ENCODE measurements at regions not wholly inside any gene's neighbourhood (a gene's known extent, or its start where the extent isn't known, plus 50 kb on each side); places are given as distances from the start of the nearest gene placed in this dataset.
"Not testable (repeated sequence)": the region's sequence is repeated elsewhere in the genome, so short reads cannot be mapped to it uniquely, and the experiment has no call there.

GRCh38 chr3:106121491-106122289 lies 252.9 kb upstream of the CBLB start:
- H3K4me3 ChIP-seq (ENCODE audit: low read length), result no peak overlapping the region
- no peaks in the 10 kb centered on the region for H3K27me3 ChIP-seq (ENCODE audit: insufficient read depth, low read length)
- no peaks in the 10 kb centered on the region for H3K4me1 ChIP-seq (ENCODE audit: insufficient read depth, low read length)
- no peaks in the 10 kb centered on the region for H3K9me3 ChIP-seq (ENCODE audit: low read depth, low read length)

DNA sequence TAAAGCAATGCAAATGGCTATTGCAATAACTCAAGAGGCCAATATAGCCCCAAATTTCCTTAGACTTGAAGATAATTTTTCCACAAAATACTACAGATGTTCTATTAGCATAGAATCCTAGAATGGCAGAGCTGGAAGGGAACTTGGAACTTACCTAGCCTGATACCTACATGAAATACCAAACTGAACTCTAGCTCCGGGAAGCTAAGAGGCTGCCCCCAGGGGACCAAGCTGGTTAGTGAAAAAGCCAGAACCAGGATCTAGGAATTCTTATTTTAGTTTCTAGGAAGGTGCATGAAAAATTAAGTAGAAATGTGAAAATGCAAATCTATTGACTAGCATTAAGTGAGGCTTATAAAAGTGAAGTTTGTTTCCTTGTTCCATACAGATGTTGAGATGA lies 256.0 kb upstream of the CBLB start:
- Histone ChIP-seq H3K4me3 (ENCODE audit: low read length) (no peak overlapping the region), H3K4me1 (ENCODE audit: insufficient read depth, low read length) (no peaks in the 10 kb centered on the region), H3K27me3 (ENCODE audit: insufficient read depth, low read length) (no peaks in the 10 kb centered on the region), H3K9me3 (ENCODE audit: low read depth, low read length) (no peaks in the 10 kb centered on the region)

DNA sequence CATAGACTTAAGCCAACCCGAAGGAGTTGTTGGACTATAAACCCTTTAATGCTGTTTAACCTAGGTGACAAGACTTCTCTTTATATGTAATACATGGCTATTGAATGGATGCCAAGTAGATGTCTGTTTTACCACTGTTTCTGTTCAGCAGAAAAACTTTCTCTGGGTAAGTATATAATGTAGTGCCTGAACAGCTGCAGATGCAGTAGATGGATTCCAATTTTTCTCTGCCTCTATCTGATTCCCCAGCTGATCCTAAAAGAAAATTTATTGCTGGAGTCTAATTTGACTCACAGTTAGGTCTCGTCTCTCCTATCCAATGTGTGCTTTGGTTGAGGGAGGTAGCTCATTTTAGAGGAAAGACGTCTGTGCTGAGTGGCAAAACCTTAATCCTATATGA lies 256.5 kb upstream of the CBLB start:
- Histone ChIP-seq H3K27me3 (ENCODE audit: insufficient read depth, low read length) (no peaks in the 10 kb centered on the region), H3K4me3 (ENCODE audit: low read length) (no peak overlapping the region), H3K9me3 (ENCODE audit: low read depth, low read length) (no peaks in the 10 kb centered on the region), H3K4me1 (ENCODE audit: insufficient read depth, low read length) (no peaks in the 10 kb centered on the region)

GRCh38 chr3:106126067-106126845 lies 257.4 kb upstream of the CBLB start:
- Histone ChIP-seq H3K9me3 (ENCODE audit: low read depth, low read length) (no peaks in the 10 kb centered on the region), H3K4me1 (ENCODE audit: insufficient read depth, low read length) (no peaks in the 10 kb centered on the region), H3K27me3 (ENCODE audit: insufficient read depth, low read length) (no peaks in the 10 kb centered on the region), H3K4me3 (ENCODE audit: low read length) (no peak overlapping the region)

GRCh38 chr3:106126846-106127235 lies 258.0 kb upstream of the CBLB start:
- Histone ChIP-seq H3K4me3 (ENCODE audit: low read length) (no peak overlapping the region), H3K9me3 (ENCODE audit: low read depth, low read length) (no peaks in the 10 kb centered on the region), H3K27me3 (ENCODE audit: insufficient read depth, low read length) (no peaks in the 10 kb centered on the region), H3K4me1 (ENCODE audit: insufficient read depth, low read length) (no peaks in the 10 kb centered on the region)

GRCh38 chr3:106129939-106130338 lies 261.1 kb upstream of the CBLB start:
- Histone ChIP-seq H3K27me3 (ENCODE audit: insufficient read depth, low read length) (no peaks in the 10 kb centered on the region), H3K9me3 (ENCODE audit: low read depth, low read length) (no peaks in the 10 kb centered on the region), H3K4me1 (ENCODE audit: insufficient read depth, low read length) (no peaks in the 10 kb centered on the region), H3K4me3 (ENCODE audit: low read length) (no peak overlapping the region)

GRCh38 chr3:106130384-106131198 lies 261.8 kb upstream of the CBLB start:
- H3K27me3 ChIP-seq (ENCODE audit: insufficient read depth, low read length), result no peaks in the 10 kb centered on the region
- no peaks in the 10 kb centered on the region for H3K4me1 ChIP-seq (ENCODE audit: insufficient read depth, low read length)
- H3K9me3 ChIP-seq (ENCODE audit: low read depth, low read length), result no peaks in the 10 kb centered on the region
- no peak overlapping the region for H3K4me3 ChIP-seq (ENCODE audit: low read length)

- Histone ChIP-seq H3K9me3 (ENCODE audit: low read depth, low read length) (no peaks in the 10 kb centered on the region), H3K27me3 (ENCODE audit: insufficient read depth, low read length) (no peaks in the 10 kb centered on the region), H3K4me3 (ENCODE audit: low read length) (no peak overlapping the region), H3K4me1 (ENCODE audit: insufficient read depth, low read length) (no peaks in the 10 kb centered on the region)
Measured at GRCh38 chr3:106135451-106136160, 266.8 kb upstream of the CBLB start.

DNA sequence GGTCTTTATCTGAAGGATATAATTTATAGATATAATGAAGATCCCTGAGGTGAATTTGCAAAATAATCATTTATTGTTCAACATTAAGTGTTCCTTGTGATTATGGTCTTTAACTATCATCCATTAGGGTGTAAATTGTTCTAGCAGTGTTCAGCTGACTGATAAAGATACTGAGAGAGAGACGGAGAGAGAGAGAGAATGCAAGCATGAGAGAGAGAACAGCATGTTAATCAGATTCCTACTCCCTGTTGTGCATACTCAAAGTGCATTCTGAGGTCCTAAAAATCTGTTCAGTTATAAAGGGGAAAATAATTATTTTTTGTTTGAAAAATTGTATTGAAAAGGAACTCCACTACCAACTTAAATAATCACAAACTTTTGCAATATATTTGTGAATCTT lies 271.0 kb upstream of the CBLB start:
- Histone ChIP-seq H3K27me3 (ENCODE audit: insufficient read depth, low read length) (no peaks in the 10 kb centered on the region), H3K9me3 (ENCODE audit: low read depth, low read length) (no peaks in the 10 kb centered on the region), H3K4me3 (ENCODE audit: low read length) (no peak overlapping the region), H3K4me1 (ENCODE audit: insufficient read depth, low read length) (no peaks in the 10 kb centered on the region)

DNA sequence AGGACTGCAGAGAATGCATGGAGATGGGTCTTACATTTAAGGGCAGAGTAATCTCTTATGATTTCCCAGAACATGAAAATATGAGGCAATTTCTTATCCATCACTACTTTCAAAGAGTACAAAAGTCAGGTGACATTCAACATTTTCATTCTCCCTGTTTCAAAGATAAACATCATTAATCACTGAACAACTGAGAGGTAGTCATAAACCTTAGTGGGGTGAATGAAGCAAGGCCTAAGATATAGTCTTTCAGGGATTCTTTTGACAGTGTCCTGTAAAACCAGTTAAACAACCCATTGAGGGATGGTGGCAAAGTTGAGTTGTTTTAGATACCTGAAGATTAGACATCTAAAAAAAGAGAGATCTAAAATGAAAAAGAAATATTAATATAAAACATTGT lies 271.6 kb upstream of the CBLB start:
- Histone ChIP-seq H3K9me3 (ENCODE audit: low read depth, low read length) (no peaks in the 10 kb centered on the region), H3K4me3 (ENCODE audit: low read length) (no peak overlapping the region), H3K4me1 (ENCODE audit: insufficient read depth, low read length) (no peaks in the 10 kb centered on the region), H3K27me3 (ENCODE audit: insufficient read depth, low read length) (no peaks in the 10 kb centered on the region)

- Histone ChIP-seq H3K27me3 (ENCODE audit: insufficient read depth, low read length) (no peaks in the 10 kb centered on the region), H3K4me3 (ENCODE audit: low read length) (no peak overlapping the region), H3K9me3 (ENCODE audit: low read depth, low read length) (no peaks in the 10 kb centered on the region), H3K4me1 (ENCODE audit: insufficient read depth, low read length) (no peaks in the 10 kb centered on the region)
Measured at GRCh38 chr3:106144030-106144429, 275.2 kb upstream of the CBLB start.

- not testable (repeated sequence) for H3K4me1 ChIP-seq (ENCODE audit: insufficient read depth, low read length)
Measured at GRCh38 chr3:106148440-106149082, 279.7 kb upstream of the CBLB start.

GRCh38 chr3:106157411-106157810 lies 288.6 kb upstream of the CBLB start:
- Histone ChIP-seq H3K4me3 (ENCODE audit: low read length) (no peak overlapping the region), H3K9me3 (ENCODE audit: low read depth, low read length) (no peaks in the 10 kb centered on the region), H3K27me3 (ENCODE audit: insufficient read depth, low read length) (no peaks in the 10 kb centered on the region), H3K4me1 (ENCODE audit: insufficient read depth, low read length) (no peaks in the 10 kb centered on the region)

More at GRCh38 chr3:106148440-106149082, 279.7 kb upstream of the CBLB start:
- not testable (repeated sequence) for H3K27me3 ChIP-seq (ENCODE audit: insufficient read depth, low read length); H3K9me3 ChIP-seq (ENCODE audit: low read depth, low read length); H3K4me3 ChIP-seq (ENCODE audit: low read length)

GRCh38 chr3:106160396-106160795 lies 291.6 kb upstream of the CBLB start:
- H3K27me3 ChIP-seq (ENCODE audit: insufficient read depth, low read length), result no peaks in the 10 kb centered on the region
- no peaks in the 10 kb centered on the region for H3K4me1 ChIP-seq (ENCODE audit: insufficient read depth, low read length)
- H3K4me3 ChIP-seq (ENCODE audit: low read length), result no peak overlapping the region
- H3K9me3 ChIP-seq (ENCODE audit: low read depth, low read length), result no peaks in the 10 kb centered on the region

All from mononuclear cell (primary cell).